ENCODE measurements at regions not wholly inside any gene's neighbourhood (a gene's known extent, or its start where the extent isn't known, plus 50 kb on each side); places are given as distances from the start of the nearest gene placed in this dataset.

- no peaks in the 10 kb centered on the region for H3K36me3 ChIP-seq
- no peak overlapping the region for H3K27ac ChIP-seq
- no peaks in the 10 kb centered on the region for H3K4me1 ChIP-seq
- no peak for ATAC-seq (ENCODE audit: low FRiP score in 2 of 2)
- WGBS, 2 donors = 67 to 74% methylated on average over 2 of the region's 2 CpGs
- no peaks in the 10 kb centered on the region for H3K27me3 ChIP-seq
- TF ChIP-seq POLR2A (IDR thresholded peaks at IDR 0.05) (no peak), EP300 (IDR thresholded peaks at IDR 0.05) (no peak), POLR2AphosphoS5 (IDR thresholded peaks at IDR 0.05) (no peak), CTCF (IDR thresholded peaks at IDR 0.05) (no peak)
- no peak overlapping the region for H3K4me3 ChIP-seq
- no peak for DNase-seq
- H3K9me3 ChIP-seq = no peaks in the 10 kb centered on the region
Measured at GRCh38 chrX:7789200-7789599, 53.8 kb upstream of the VCX start.

DNA sequence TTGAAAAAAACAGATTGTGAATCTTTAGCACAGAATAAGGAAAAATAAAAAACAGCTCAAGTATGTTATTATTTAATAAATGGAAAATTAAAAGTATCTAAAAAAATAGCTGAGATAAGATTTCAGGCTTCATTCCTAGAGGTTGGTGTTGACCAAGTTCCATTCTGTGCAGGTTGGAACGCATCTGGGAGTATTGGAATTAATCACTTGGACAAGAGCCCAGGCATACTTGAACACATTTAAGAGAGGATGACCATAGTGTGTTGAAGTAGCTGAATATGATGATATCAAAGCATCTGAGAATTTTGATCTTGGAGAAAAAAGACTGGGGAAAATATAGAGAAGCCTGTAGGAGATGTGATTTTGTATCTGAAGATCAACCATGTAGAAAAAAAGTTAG is 54.6 kb upstream of the VCX start:
- no peak for ATAC-seq (ENCODE audit: low FRiP score in 2 of 2)
- TF ChIP-seq POLR2AphosphoS5 (IDR thresholded peaks at IDR 0.05) = no peak
- TF ChIP-seq CTCF (IDR thresholded peaks at IDR 0.05) = no peak
- Histone ChIP-seq H3K9me3 (no peaks in the 10 kb centered on the region), H3K27ac (no peak overlapping the region), H3K27me3 (no peaks in the 10 kb centered on the region), H3K36me3 (no peaks in the 10 kb centered on the region), H3K4me1 (no peaks in the 10 kb centered on the region), H3K4me3 (no peak overlapping the region)
- DNase-seq = no peak
- WGBS, 2 donors = 50 to 74% methylated on average over 1 of the region's 1 CpG

DNA sequence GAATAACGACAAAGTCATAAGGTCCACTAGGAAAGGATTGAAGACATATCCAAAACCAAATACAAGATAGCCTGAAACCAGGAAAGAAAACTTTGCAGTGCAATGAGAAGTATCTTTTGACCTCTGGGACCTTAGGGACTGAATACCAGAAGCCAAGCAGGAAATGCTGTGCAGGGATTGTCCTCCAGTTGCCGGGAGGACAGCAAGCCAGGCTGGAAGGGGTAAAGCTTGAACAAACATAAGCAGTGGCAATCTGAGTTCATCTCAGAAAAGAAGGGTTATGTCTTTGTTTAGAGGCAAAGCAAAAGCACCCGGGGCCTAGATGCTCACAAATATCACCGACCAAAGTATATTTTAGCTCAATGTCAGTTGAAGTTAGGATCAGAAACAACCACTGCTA is 55.3 kb upstream of the VCX start:
- no peak for TF ChIP-seq POLR2AphosphoS5 (IDR thresholded peaks at IDR 0.05)
- Histone ChIP-seq H3K4me3 (no peak overlapping the region), H3K9me3 (no peaks in the 10 kb centered on the region), H3K27ac (no peak overlapping the region), H3K36me3 (no peaks in the 10 kb centered on the region), H3K4me1 (no peaks in the 10 kb centered on the region), H3K27me3 (no peaks in the 10 kb centered on the region)
- ATAC-seq (ENCODE audit: low FRiP score in 2 of 2) (no peak), DNase-seq (no peak)
- 30 to 44% methylated on average over 4 of the region's 4 CpGs for WGBS, 2 donors

DNA sequence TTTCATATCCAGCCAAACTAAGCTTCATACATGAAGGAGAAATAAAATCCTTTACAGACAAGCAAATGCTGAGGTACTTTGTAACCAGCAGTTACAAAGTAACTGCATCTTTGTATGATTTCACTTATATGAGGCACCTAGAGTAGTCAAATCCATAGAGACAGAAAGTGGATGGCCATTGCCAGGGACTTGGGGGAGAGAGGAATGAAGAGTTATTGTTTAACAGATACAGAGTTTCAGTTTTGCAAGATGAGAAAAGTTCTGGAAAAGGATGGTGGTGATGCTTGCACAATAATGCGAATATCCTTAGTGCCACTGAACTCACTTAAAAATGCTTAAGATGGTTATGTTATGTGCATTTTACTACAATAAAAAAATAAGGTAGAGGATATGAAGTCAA is 58.4 kb upstream of the VCX start:
- Histone ChIP-seq H3K27me3 (no peaks in the 10 kb centered on the region), H3K4me3 (no peak overlapping the region), H3K9me3 (no peaks in the 10 kb centered on the region), H3K4me1 (no peaks in the 10 kb centered on the region), H3K27ac (no peak overlapping the region), H3K36me3 (no peaks in the 10 kb centered on the region)
- no peak for DNase-seq
- WGBS, 2 donors = 100% methylated on average over 1 of the region's 1 CpG
- TF ChIP-seq POLR2A (IDR thresholded peaks at IDR 0.05) = no peak
- no peak for TF ChIP-seq POLR2AphosphoS5 (IDR thresholded peaks at IDR 0.05)
- no peak for TF ChIP-seq EP300 (IDR thresholded peaks at IDR 0.05)
- TF ChIP-seq CTCF (IDR thresholded peaks at IDR 0.05) = no peak
- no peak for ATAC-seq (ENCODE audit: low FRiP score in 2 of 2)

GRCh38 chrX:7779644-7780043 is 63.3 kb upstream of the VCX start:
- Histone ChIP-seq H3K27ac (no peak overlapping the region), H3K27me3 (no peaks in the 10 kb centered on the region), H3K4me3 (no peak overlapping the region), H3K36me3 (no peaks in the 10 kb centered on the region), H3K4me1 (no peaks in the 10 kb centered on the region), H3K9me3 (no peaks in the 10 kb centered on the region)
- DNase-seq = no peak
- TF ChIP-seq EP300 (IDR thresholded peaks at IDR 0.05) (no peak), CTCF (IDR thresholded peaks at IDR 0.05) (no peak), POLR2A (IDR thresholded peaks at IDR 0.05) (no peak)
- ATAC-seq (ENCODE audit: low FRiP score in 2 of 2) = no peak
- WGBS, 2 donors = 50 to 53% methylated on average over 2 of the region's 2 CpGs
